Activated naive CD4-positive, alpha-beta T cell treated with anti-CD3 and anti-CD28 coated beads for 36 hours (primary cell): ENCODE measurements at regions not wholly inside any gene's neighbourhood (a gene's known extent, or its start where the extent isn't known, plus 50 kb on each side); places are given as distances from the start of the nearest gene placed in this dataset.

Experiments
- CTCF ChIA-PET: fragments of 350-600 bp; sonication (Branson Sonifier 250); formaldehyde crosslinking; loops from one replicate; lab custom pipeline; 2021; ENCODE audit warnings: antibody characterized with exemption; lab: Charles Lee
- DNase-seq: peaks from one replicate; pipeline ENCODE4 v3.0.0-alpha.2; 2020
- H3K27ac Mint-ChIP-seq: one replicate; pipeline ENCODE4 v1.8.0; 2021; ENCODE audit warnings: mild to moderate bottlenecking, mixed read lengths
- H3K27me3 Mint-ChIP-seq: one replicate; pipeline ENCODE4 v1.8.0; 2021; ENCODE audit warnings: low read depth, mixed read lengths
- H3K36me3 Mint-ChIP-seq: one replicate; pipeline ENCODE4 v1.8.0; 2021; ENCODE audit warnings: low read depth, mixed read lengths
- H3K4me1 Mint-ChIP-seq: one replicate; pipeline ENCODE4 v1.8.0; 2021; ENCODE audit warnings: low read depth, mixed read lengths
- H3K4me3 Mint-ChIP-seq: one replicate; pipeline ENCODE4 v1.8.0; 2021; ENCODE audit warnings: mild to moderate bottlenecking, moderate library complexity, mixed read lengths
- H3K9me3 Mint-ChIP-seq: one replicate; pipeline ENCODE4 v1.8.0; 2021; ENCODE audit warnings: mixed read lengths
- intact Hi-C: fragments of 100-400 bp; cut with micrococcal nuclease; formaldehyde crosslinking; loops from one replicate; pipeline ENCODE4 v1.15.1; 2023

GRCh38 chr20:41932431-41932830, 314.3 kb upstream of the CHD6 start:
- Mint-ChIP-seq H3K4me3 (no peak overlapping the region), H3K36me3 (no peaks in the 10 kb centered on the region), H3K27me3 (peaks cover 7% of the 10 kb centered on the region), H3K27ac (no peak overlapping the region), H3K9me3 (no peaks in the 10 kb centered on the region), H3K4me1 (no peaks in the 10 kb centered on the region)
- CTCF ChIA-PET: no interaction called here
- intact Hi-C loops: no loop called here
- DNase-seq: no peak

- H3K4me3 Mint-ChIP-seq: no peak overlapping the region
- H3K9me3 Mint-ChIP-seq: no peaks in the 10 kb centered on the region
- no peaks in the 10 kb centered on the region for H3K4me1 Mint-ChIP-seq
- no peak overlapping the region for H3K27ac Mint-ChIP-seq
- H3K27me3 Mint-ChIP-seq: peaks cover 7% of the 10 kb centered on the region
- CTCF ChIA-PET: no interaction called here
- intact Hi-C loops: no loop called here
- H3K36me3 Mint-ChIP-seq: no peaks in the 10 kb centered on the region
- no peak for DNase-seq
Observed at GRCh38 chr20:41927655-41928054, 309.5 kb upstream of the CHD6 start.

GRCh38 chr20:41927189-41927588, 309.0 kb upstream of the CHD6 start:
- Mint-ChIP-seq H3K4me1 (no peaks in the 10 kb centered on the region), H3K4me3 (no peak overlapping the region), H3K27me3 (peaks cover 10% of the 10 kb centered on the region), H3K9me3 (no peaks in the 10 kb centered on the region), H3K36me3 (no peaks in the 10 kb centered on the region), H3K27ac (no peak overlapping the region)
- no peak for DNase-seq
- CTCF ChIA-PET: no interaction called here
- intact Hi-C loops: no loop called here

- Mint-ChIP-seq H3K27ac (no peak overlapping the region), H3K4me3 (no peak overlapping the region), H3K9me3 (no peaks in the 10 kb centered on the region), H3K36me3 (no peaks in the 10 kb centered on the region), H3K27me3 (peaks cover 8% of the 10 kb centered on the region), H3K4me1 (no peaks in the 10 kb centered on the region)
- CTCF ChIA-PET: no interaction called here
- DNase-seq: no peak
- intact Hi-C loops: no loop called here
Observed at GRCh38 chr20:41925476-41925875, 307.3 kb upstream of the CHD6 start.

- no peaks in the 10 kb centered on the region for H3K9me3 Mint-ChIP-seq
- no peaks in the 10 kb centered on the region for H3K4me1 Mint-ChIP-seq
- no peaks in the 10 kb centered on the region for H3K36me3 Mint-ChIP-seq
- no peak overlapping the region for H3K27ac Mint-ChIP-seq
- intact Hi-C loops: no loop called here
- H3K27me3 Mint-ChIP-seq: peaks cover 10% of the 10 kb centered on the region
- H3K4me3 Mint-ChIP-seq: no peak overlapping the region
- CTCF ChIA-PET: interaction anchor here (0.6 kb wide), 1 partner anchor 730 kb away, joined by 3 read pairs; no protein-coding TSS in a partner anchor
- DNase-seq: no peak
Observed at GRCh38 chr20:41923624-41924023, 305.4 kb upstream of the CHD6 start.

- intact Hi-C loops: no loop called here
- no peaks in the 10 kb centered on the region for H3K36me3 Mint-ChIP-seq
- peaks cover 4% of the 10 kb centered on the region for H3K9me3 Mint-ChIP-seq
- H3K4me3 Mint-ChIP-seq: no peak overlapping the region
- CTCF ChIA-PET: no interaction called here
- peaks cover 14% of the 10 kb centered on the region for H3K27me3 Mint-ChIP-seq
- H3K27ac Mint-ChIP-seq: no peak overlapping the region
- DNase-seq: no peak
- no peaks in the 10 kb centered on the region for H3K4me1 Mint-ChIP-seq
Observed at GRCh38 chr20:41913146-41913545, 295.0 kb upstream of the CHD6 start.

- Mint-ChIP-seq H3K27me3 (peaks cover 6% of the 10 kb centered on the region), H3K36me3 (no peaks in the 10 kb centered on the region), H3K9me3 (peaks cover 4% of the 10 kb centered on the region), H3K27ac (no peak overlapping the region), H3K4me1 (no peaks in the 10 kb centered on the region), H3K4me3 (no peak overlapping the region)
- intact Hi-C loops: no loop called here
- CTCF ChIA-PET: interaction anchor here (0.7 kb wide), 1 partner anchor 90 kb away, joined by 3 read pairs; no protein-coding TSS in a partner anchor
- DNase-seq: no peak
Observed at GRCh38 chr20:41910558-41910957, 292.4 kb upstream of the CHD6 start.

GRCh38 chr20:41905199-41905598, 287.0 kb upstream of the CHD6 start:
- no peaks in the 10 kb centered on the region for H3K9me3 Mint-ChIP-seq
- H3K27ac Mint-ChIP-seq: no peak overlapping the region
- H3K27me3 Mint-ChIP-seq: no peaks in the 10 kb centered on the region
- CTCF ChIA-PET: no interaction called here
- H3K4me1 Mint-ChIP-seq: no peaks in the 10 kb centered on the region
- DNase-seq: no peak
- no peaks in the 10 kb centered on the region for H3K36me3 Mint-ChIP-seq
- H3K4me3 Mint-ChIP-seq: no peak overlapping the region
- intact Hi-C loops: no loop called here

- intact Hi-C loops: no loop called here
- CTCF ChIA-PET: no interaction called here
- Mint-ChIP-seq H3K4me1 (no peaks in the 10 kb centered on the region), H3K27ac (no peak overlapping the region), H3K27me3 (no peaks in the 10 kb centered on the region), H3K36me3 (no peaks in the 10 kb centered on the region), H3K4me3 (no peak overlapping the region), H3K9me3 (no peaks in the 10 kb centered on the region)
- no peak for DNase-seq
Observed at GRCh38 chr20:41903586-41903985, 285.4 kb upstream of the CHD6 start.

GRCh38 chr20:41902346-41902745, 284.2 kb upstream of the CHD6 start:
- DNase-seq: no peak
- H3K27me3 Mint-ChIP-seq: no peaks in the 10 kb centered on the region
- CTCF ChIA-PET: no interaction called here
- H3K27ac Mint-ChIP-seq: no peak overlapping the region
- H3K9me3 Mint-ChIP-seq: no peaks in the 10 kb centered on the region
- H3K4me3 Mint-ChIP-seq: no peak overlapping the region
- intact Hi-C loops: no loop called here
- H3K4me1 Mint-ChIP-seq: no peaks in the 10 kb centered on the region
- H3K36me3 Mint-ChIP-seq: no peaks in the 10 kb centered on the region

GRCh38 chr20:41900201-41900691, 282.1 kb upstream of the CHD6 start:
- no peaks in the 10 kb centered on the region for H3K4me1 Mint-ChIP-seq
- intact Hi-C loops: no loop called here
- CTCF ChIA-PET: no interaction called here
- H3K9me3 Mint-ChIP-seq: no peaks in the 10 kb centered on the region
- no peak overlapping the region for H3K4me3 Mint-ChIP-seq
- H3K27me3 Mint-ChIP-seq: peaks cover 1% of the 10 kb centered on the region
- no peak overlapping the region for H3K27ac Mint-ChIP-seq
- no peak for DNase-seq
- H3K36me3 Mint-ChIP-seq: no peaks in the 10 kb centered on the region

- H3K9me3 Mint-ChIP-seq: no peaks in the 10 kb centered on the region
- peaks cover 6% of the 10 kb centered on the region for H3K27me3 Mint-ChIP-seq
- intact Hi-C loops: no loop called here
- DNase-seq: no peak
- no peak overlapping the region for H3K27ac Mint-ChIP-seq
- no peaks in the 10 kb centered on the region for H3K4me1 Mint-ChIP-seq
- no peaks in the 10 kb centered on the region for H3K36me3 Mint-ChIP-seq
- CTCF ChIA-PET: no interaction called here
- H3K4me3 Mint-ChIP-seq: no peak overlapping the region
Observed at GRCh38 chr20:41897708-41898107, 279.5 kb upstream of the CHD6 start.

GRCh38 chr20:41895241-41896032, 277.3 kb upstream of the CHD6 start:
- Mint-ChIP-seq H3K9me3 (no peaks in the 10 kb centered on the region), H3K4me3 (no peak overlapping the region), H3K27me3 (peaks cover 6% of the 10 kb centered on the region), H3K36me3 (no peaks in the 10 kb centered on the region), H3K4me1 (no peaks in the 10 kb centered on the region), H3K27ac (no peak overlapping the region)
- no peak for DNase-seq
- intact Hi-C loops: no loop called here
- CTCF ChIA-PET: no interaction called here
